KMS-11 (cell line): ENCODE measurements at regions not wholly inside any gene's neighbourhood (a gene's known extent, or its start where the extent isn't known, plus 50 kb on each side); places are given as distances from the start of the nearest gene placed in this dataset.

Experiments
- H2AFZ ChIP-seq: fragments of 200-600 bp; sonication (generic); 2 replicates; pipeline ENCODE4 v1.6.1; 2016; ENCODE audit warnings: antibody characterized with exemption, mixed run types, low read depth
- H3K27ac ChIP-seq: fragments of 200-600 bp; sonication (generic); 2 replicates; pipeline ENCODE4 v1.6.1; 2016; ENCODE audit warnings: mild to moderate bottlenecking, mixed run types
- H3K27me3 ChIP-seq: fragments of 200-600 bp; sonication (generic); 2 replicates; pipeline ENCODE4 v1.6.1; 2017; ENCODE audit warnings: mild to moderate bottlenecking, low read depth, mixed run types, moderate library complexity; ENCODE audit not compliant: insufficient read depth
- H3K36me3 ChIP-seq: fragments of 200-600 bp; sonication (generic); 2 replicates; pipeline ENCODE4 v1.6.1; 2017; ENCODE audit warnings: mild to moderate bottlenecking, mixed run types; ENCODE audit not compliant: insufficient read depth
- H3K4me1 ChIP-seq: fragments of 200-600 bp; sonication (generic); 2 replicates; pipeline ENCODE4 v1.6.1; 2016; ENCODE audit warnings: mild to moderate bottlenecking, low read depth, mixed run types; ENCODE audit not compliant: poor library complexity, severe bottlenecking
- H3K4me2 ChIP-seq: fragments of 200-600 bp; sonication (generic); 2 replicates; pipeline ENCODE4 v1.7.0; 2016; ENCODE audit warnings: mild to moderate bottlenecking, mixed run types
- H3K4me3 ChIP-seq: fragments of 200-600 bp; sonication (generic); IDR thresholded peaks from 2 replicates; pipeline ENCODE4 v1.6.1; 2017; ENCODE audit warnings: low read depth, low read length, mixed read lengths; ENCODE audit not compliant: insufficient read depth
- H3K79me2 ChIP-seq: fragments of 200-600 bp; sonication (generic); 2 replicates; pipeline ENCODE4 v1.6.1; 2016; ENCODE audit warnings: low read depth, mixed run types; ENCODE audit not compliant: insufficient read depth
- H3K9ac ChIP-seq: fragments of 200-600 bp; sonication (generic); 2 replicates; pipeline ENCODE4 v1.6.1; 2016; ENCODE audit warnings: mild to moderate bottlenecking, mixed run types
- H4K20me1 ChIP-seq: fragments of 200-600 bp; sonication (generic); 2 replicates; pipeline ENCODE4 v1.6.1; 2016; ENCODE audit warnings: mild to moderate bottlenecking, mixed run types; ENCODE audit not compliant: insufficient read depth
- TF ChIP-seq, protein P1 (sequence below): fragments of 200-600 bp; sonication (generic); conservative IDR thresholded peaks from 2 replicates; pipeline ENCODE4 v1.6.1; 2017; ENCODE audit warnings: low read depth, mild to moderate bottlenecking, antibody characterized with exemption, low read length, moderate library complexity, mixed read lengths

- Histone ChIP-seq H3K4me2 (no peak overlapping the region), H2AFZ (no peak overlapping the region), H3K27me3 (no peaks in the 10 kb centered on the region), H3K79me2 (no peaks in the 10 kb centered on the region), H3K36me3 (no peaks in the 10 kb centered on the region), H3K27ac (no peak overlapping the region), H3K4me1 (no peaks in the 10 kb centered on the region), H3K9ac (no peak overlapping the region), H3K4me3 (no peak overlapping the region), H4K20me1 (no peaks in the 10 kb centered on the region)
- TF ChIP-seq, protein P1, sequence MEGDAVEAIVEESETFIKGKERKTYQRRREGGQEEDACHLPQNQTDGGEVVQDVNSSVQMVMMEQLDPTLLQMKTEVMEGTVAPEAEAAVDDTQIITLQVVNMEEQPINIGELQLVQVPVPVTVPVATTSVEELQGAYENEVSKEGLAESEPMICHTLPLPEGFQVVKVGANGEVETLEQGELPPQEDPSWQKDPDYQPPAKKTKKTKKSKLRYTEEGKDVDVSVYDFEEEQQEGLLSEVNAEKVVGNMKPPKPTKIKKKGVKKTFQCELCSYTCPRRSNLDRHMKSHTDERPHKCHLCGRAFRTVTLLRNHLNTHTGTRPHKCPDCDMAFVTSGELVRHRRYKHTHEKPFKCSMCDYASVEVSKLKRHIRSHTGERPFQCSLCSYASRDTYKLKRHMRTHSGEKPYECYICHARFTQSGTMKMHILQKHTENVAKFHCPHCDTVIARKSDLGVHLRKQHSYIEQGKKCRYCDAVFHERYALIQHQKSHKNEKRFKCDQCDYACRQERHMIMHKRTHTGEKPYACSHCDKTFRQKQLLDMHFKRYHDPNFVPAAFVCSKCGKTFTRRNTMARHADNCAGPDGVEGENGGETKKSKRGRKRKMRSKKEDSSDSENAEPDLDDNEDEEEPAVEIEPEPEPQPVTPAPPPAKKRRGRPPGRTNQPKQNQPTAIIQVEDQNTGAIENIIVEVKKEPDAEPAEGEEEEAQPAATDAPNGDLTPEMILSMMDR: no peak
These were observed 226.4 kb downstream of the C1orf94 start for GRCh38 chr1:34403156-34403555.

GRCh38 chr1:34404804-34405203 is 228.1 kb downstream of the C1orf94 start:
- no peaks in the 10 kb centered on the region for H3K79me2 ChIP-seq
- H3K27ac ChIP-seq: no peak overlapping the region
- no peaks in the 10 kb centered on the region for H4K20me1 ChIP-seq
- TF ChIP-seq, protein P1: no peak
- H3K4me1 ChIP-seq: no peaks in the 10 kb centered on the region
- no peak overlapping the region for H3K9ac ChIP-seq
- no peaks in the 10 kb centered on the region for H3K36me3 ChIP-seq
- H3K4me3 ChIP-seq: no peak overlapping the region
- H3K4me2 ChIP-seq: no peak overlapping the region
- no peak overlapping the region for H2AFZ ChIP-seq
- H3K27me3 ChIP-seq: no peaks in the 10 kb centered on the region

DNA sequence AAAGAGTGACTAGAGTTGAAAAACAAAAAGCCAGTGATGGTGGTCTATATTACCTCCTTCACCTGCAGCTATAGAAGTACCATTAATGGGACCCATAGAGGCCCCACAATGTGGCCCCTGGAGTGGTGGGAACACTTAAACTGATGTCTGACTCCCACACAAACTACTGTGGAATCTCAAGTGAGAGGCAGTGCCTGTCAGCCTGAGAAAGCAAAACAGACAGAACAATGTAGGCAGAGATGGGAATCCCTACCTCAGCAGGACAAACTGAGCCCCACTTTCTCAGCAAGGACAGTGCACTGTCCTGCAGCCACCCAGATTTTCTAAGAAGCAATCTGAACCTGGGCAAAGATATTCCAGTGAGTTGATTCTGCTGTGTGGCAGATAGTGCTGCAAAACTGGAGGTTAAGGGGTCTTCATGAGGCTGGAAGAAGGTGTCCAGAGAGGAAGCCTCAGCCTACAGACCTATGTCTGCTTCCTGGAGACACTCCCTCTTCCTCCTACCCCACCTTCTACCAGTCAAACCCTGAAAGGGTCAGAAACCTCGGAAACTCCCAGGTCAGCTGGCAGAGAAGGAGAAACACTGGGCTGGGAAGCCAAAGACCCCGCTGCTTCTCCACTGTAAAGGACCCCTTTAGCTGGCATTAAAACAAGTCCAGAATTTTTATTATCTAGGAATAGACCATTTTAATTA is 228.7 kb downstream of the C1orf94 start:
- no peak overlapping the region for H3K27ac ChIP-seq
- no peaks in the 10 kb centered on the region for H3K4me1 ChIP-seq
- H2AFZ ChIP-seq: no peak overlapping the region
- no peaks in the 10 kb centered on the region for H3K36me3 ChIP-seq
- H3K79me2 ChIP-seq: no peaks in the 10 kb centered on the region
- no peak overlapping the region for H3K4me3 ChIP-seq
- no peaks in the 10 kb centered on the region for H3K27me3 ChIP-seq
- H3K9ac ChIP-seq: no peak overlapping the region
- H4K20me1 ChIP-seq: no peaks in the 10 kb centered on the region
- no peak overlapping the region for H3K4me2 ChIP-seq
- TF ChIP-seq, protein P1: no peak

GRCh38 chr1:34406377-34406776 is 229.7 kb downstream of the C1orf94 start:
- no peak overlapping the region for H2AFZ ChIP-seq
- no peak overlapping the region for H3K9ac ChIP-seq
- H3K4me2 ChIP-seq: no peak overlapping the region
- no peak overlapping the region for H3K4me3 ChIP-seq
- H4K20me1 ChIP-seq: no peaks in the 10 kb centered on the region
- H3K27me3 ChIP-seq: no peaks in the 10 kb centered on the region
- H3K27ac ChIP-seq: no peak overlapping the region
- no peaks in the 10 kb centered on the region for H3K4me1 ChIP-seq
- H3K36me3 ChIP-seq: no peaks in the 10 kb centered on the region
- TF ChIP-seq, protein P1: no peak
- H3K79me2 ChIP-seq: no peaks in the 10 kb centered on the region
